HG03520 (cell line): ENCODE measurements at regions not wholly inside any gene's neighbourhood (a gene's known extent, or its start where the extent isn't known, plus 50 kb on each side); places are given as distances from the start of the nearest gene placed in this dataset.

Source experiments
- ATAC-seq: cut with Tn5 transposase; IDR thresholded peaks from one replicate; pipeline ENCODE4 v1.9.1; 2021; ENCODE audit warnings: mild to moderate bottlenecking, moderate library complexity; ENCODE audit not compliant: unreplicated experiment

- ATAC-seq, result no peak
Measured at GRCh38 chr9:18422296-18423036, 51.5 kb upstream of the ADAMTSL1 start.

- no peak for ATAC-seq
Measured at GRCh38 chr9:18423791-18424531, 50.0 kb upstream of the ADAMTSL1 start.
